Suprapubic skin (tissue), 4 donors: ENCODE measurements at regions not wholly inside any gene's neighbourhood (a gene's known extent, or its start where the extent isn't known, plus 50 kb on each side); places are given as distances from the start of the nearest gene placed in this dataset.

Experiments used
- CTCF ChIP-seq, 2 donors: fragments of 200-600 bp in 1 of 2; fragments of 450-650 bp in 1 of 2; sonication (generic) in 1 of 2; IDR thresholded peaks; one replicate each; pipeline ENCODE4 v1.5.1; 2016 to 2019; ENCODE audit warnings: antibody characterized with exemption in 2 of 2, mild to moderate bottlenecking in 1 of 2, moderate library complexity in 1 of 2
- EP300 ChIP-seq: sonication (generic); formaldehyde crosslinking; IDR thresholded peaks from one replicate; pipeline ENCODE4 v1.6.1; 2017; ENCODE audit warnings: antibody characterized with exemption
- POLR2A ChIP-seq, 2 donors: fragments of 450-650 bp; IDR thresholded peaks; one replicate each; pipeline ENCODE4 v1.6.1; 2017; ENCODE audit warnings: antibody characterized with exemption in 2 of 2, mild to moderate bottlenecking in 2 of 2, moderate library complexity in 2 of 2
- POLR2AphosphoS5 ChIP-seq, 3 donors: sonication (generic); formaldehyde crosslinking; IDR thresholded peaks; one replicate each; pipeline ENCODE4 v1.6.1; 2017; ENCODE audit warnings: antibody characterized with exemption in 3 of 3

GRCh38 chr20:11315525-11315924 is 602.2 kb upstream of the BTBD3 start:
- TF ChIP-seq CTCF (IDR thresholded peaks at IDR 0.05), result no peak
- no peak for TF ChIP-seq POLR2AphosphoS5 (IDR thresholded peaks at IDR 0.05)
- no peak for TF ChIP-seq POLR2A (IDR thresholded peaks at IDR 0.05)
- no peak for TF ChIP-seq EP300
